Neuronal stem cell (in vitro differentiated cells): ENCODE measurements at regions not wholly inside any gene's neighbourhood (a gene's known extent, or its start where the extent isn't known, plus 50 kb on each side); places are given as distances from the start of the nearest gene placed in this dataset.

Source experiments
- DNase-seq: peaks from one replicate; pipeline ENCODE4 v3.0.0-alpha.2; 2013; ENCODE audit warnings: low spot score
- H2AFZ ChIP-seq: one replicate; pipeline ENCODE4 v1.6.1; 2013; ENCODE audit warnings: mild to moderate bottlenecking, low read length, inconsistent platforms
- H2AK5ac ChIP-seq: 2 replicates; pipeline ENCODE4 v1.6.1; 2013; ENCODE audit warnings: low read depth, mild to moderate bottlenecking, inconsistent platforms, low read length, moderate library complexity, mixed read lengths
- H2BK120ac ChIP-seq: 2 replicates; pipeline ENCODE4 v1.6.1; 2013; ENCODE audit warnings: low read depth, mild to moderate bottlenecking, inconsistent platforms, low read length, moderate library complexity, mixed read lengths
- H2BK12ac ChIP-seq: one replicate; pipeline ENCODE4 v1.6.1; 2013; ENCODE audit warnings: low read length, inconsistent platforms
- H2BK15ac ChIP-seq: 2 replicates; pipeline ENCODE4 v1.6.1; 2013; ENCODE audit warnings: mild to moderate bottlenecking, low read length, inconsistent platforms, mixed read lengths
- H2BK5ac ChIP-seq: one replicate; pipeline ENCODE4 v1.6.1; 2013; ENCODE audit warnings: inconsistent platforms, mild to moderate bottlenecking, low read length, moderate library complexity
- H3K14ac ChIP-seq: one replicate; pipeline ENCODE4 v1.6.1; 2013; ENCODE audit warnings: low read length, inconsistent platforms
- H3K18ac ChIP-seq: 2 replicates; pipeline ENCODE4 v1.6.1; 2013; ENCODE audit warnings: low read length, inconsistent platforms
- H3K23ac ChIP-seq: 2 replicates; pipeline ENCODE4 v1.6.1; 2013; ENCODE audit warnings: low read depth, mild to moderate bottlenecking, mixed read lengths, low read length, inconsistent platforms; ENCODE audit not compliant: poor library complexity
- H3K27ac ChIP-seq: replicated peaks from 3 replicates; pipeline ENCODE4 v1.5.1; 2013; ENCODE audit warnings: low read length, inconsistent platforms
- H3K27me3 ChIP-seq, 3 experiments: 2 replicates each; pipeline ENCODE4 v1.6.1; 2013; ENCODE audit warnings: low read length in 3 of 3, mild to moderate bottlenecking in 2 of 3, inconsistent platforms in 1 of 3, low read depth in 1 of 3, mixed read lengths in 1 of 3, moderate library complexity in 1 of 3; ENCODE audit not compliant: control insufficient read depth in 3 of 3, insufficient read depth in 3 of 3
- H3K36me3 ChIP-seq, 2 donors: replicated peaks in 1 of 2; 2 replicates each; pipeline ENCODE4 v1.6.1; 2013; ENCODE audit warnings: low read length in 2 of 2; ENCODE audit not compliant: control insufficient read depth in 2 of 2, insufficient read depth in 2 of 2
- H3K4ac ChIP-seq: 2 replicates; pipeline ENCODE4 v1.6.1; 2013; ENCODE audit warnings: inconsistent platforms, mild to moderate bottlenecking, low read length, moderate library complexity
- H3K4me1 ChIP-seq, 2 donors: 1 replicate in 1 of 2; 2 replicates in 1 of 2; pipeline ENCODE4 v1.6.1; 2013; ENCODE audit warnings: low read length in 2 of 2, low read depth in 1 of 2; ENCODE audit not compliant: control insufficient read depth in 2 of 2, insufficient read depth in 1 of 2
- H3K4me2 ChIP-seq: one replicate; pipeline ENCODE4 v1.6.1; 2013; ENCODE audit warnings: mild to moderate bottlenecking, low read length, inconsistent platforms; ENCODE audit not compliant: insufficient read depth, poor library complexity, severe bottlenecking
- H3K4me3 ChIP-seq, 2 donors: 2 replicates each; pipeline ENCODE4 v1.5.1; 2013; ENCODE audit warnings: low read length in 2 of 2, mild to moderate bottlenecking in 2 of 2, inconsistent platforms in 1 of 2, moderate library complexity in 1 of 2
- H3K79me1 ChIP-seq: one replicate; pipeline ENCODE4 v1.6.1; 2013; ENCODE audit warnings: low read depth, mild to moderate bottlenecking, inconsistent platforms, low read length, moderate library complexity
- H3K9ac ChIP-seq: one replicate; pipeline ENCODE4 v1.6.1; 2013; ENCODE audit warnings: mild to moderate bottlenecking, low read depth, low read length, inconsistent platforms; ENCODE audit not compliant: poor library complexity
- H3K9me3 ChIP-seq, 2 donors: replicated peaks in 1 of 2; 2 replicates each; pipeline versions ENCODE3 to v1.6.1; 2013; ENCODE audit warnings: low read length in 2 of 2, mild to moderate bottlenecking in 2 of 2, inconsistent platforms in 1 of 2, low read depth in 1 of 2, mixed read lengths in 1 of 2, moderate library complexity in 1 of 2; ENCODE audit not compliant: control insufficient read depth in 2 of 2, insufficient read depth in 1 of 2
- H4K8ac ChIP-seq: one replicate; pipeline ENCODE4 v1.6.1; 2013; ENCODE audit warnings: low read depth, mild to moderate bottlenecking, inconsistent platforms, low read length, moderate library complexity
- H4K91ac ChIP-seq: one replicate; pipeline ENCODE4 v1.6.1; 2013; ENCODE audit warnings: low read length, low read depth, mild to moderate bottlenecking, inconsistent platforms; ENCODE audit not compliant: poor library complexity
- WGBS, 2 donors: extraction: QIAGEN DNeasy Blood & Tissue Kit; methylation state at CpG; one replicate each; pipeline ENCODE4 v1.1.7; 2013; ENCODE audit warnings: missing lambda C conversion rate in 2 of 2, mixed read lengths in 1 of 2; ENCODE audit not compliant: insufficient read length in 2 of 2, insufficient replicate concordance in 1 of 2; ENCODE audit errors: extremely low coverage in 2 of 2; 5-methylcytosine and 5-hydroxymethylcytosine counted together

DNA sequence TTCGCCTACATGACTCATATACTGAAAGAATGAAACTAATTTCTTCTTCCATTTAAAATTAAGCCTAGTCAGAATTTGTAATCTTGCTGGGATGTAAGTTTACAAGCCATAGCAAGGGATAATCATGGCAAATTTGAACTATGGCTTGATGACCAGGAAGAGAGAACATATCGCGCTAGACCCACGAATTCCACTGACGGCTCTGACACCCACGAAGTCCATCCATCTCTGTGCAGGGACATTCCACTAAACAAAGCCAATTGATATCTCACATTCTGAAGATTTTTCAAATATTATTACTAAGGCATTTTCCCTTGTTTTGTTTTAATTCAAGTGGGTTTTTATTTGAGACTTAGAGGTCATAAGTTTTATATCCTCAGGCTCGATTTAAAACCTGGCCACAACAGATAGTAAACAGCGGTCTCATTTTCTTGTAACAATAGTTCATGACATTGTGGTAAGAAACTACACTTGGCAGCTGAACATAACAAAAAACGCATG lies 113.0 kb downstream of the QPCT start:
- H3K4me3 ChIP-seq, result no peak overlapping the region
- H3K23ac ChIP-seq, result no peak overlapping the region
- no peaks in the 10 kb centered on the region for H3K27me3 ChIP-seq
- no peak overlapping the region for H3K27ac ChIP-seq
- no peaks in the 10 kb centered on the region for H3K36me3 ChIP-seq
- peaks cover 0 to 1% of the 10 kb centered on the region in 2 donors for H3K4me1 ChIP-seq
- no peaks in the 10 kb centered on the region for H3K79me1 ChIP-seq
- H2AFZ ChIP-seq, result no peak overlapping the region
- no peak overlapping the region for H4K8ac ChIP-seq
- H2AK5ac ChIP-seq, result no peak overlapping the region
- H2BK15ac ChIP-seq, result no peak overlapping the region
- no peak overlapping the region for H3K9ac ChIP-seq
- no peak for DNase-seq
- WGBS, 2 donors, result no CpG with 5 or more reads among the region's 9 CpGs
- no peak overlapping the region for H4K91ac ChIP-seq
- H2BK12ac ChIP-seq, result no peak overlapping the region
- no peak overlapping the region for H2BK120ac ChIP-seq
- H2BK5ac ChIP-seq, result no peak overlapping the region
- H3K4me2 ChIP-seq, result no peak overlapping the region
- no peak overlapping the region for H3K4ac ChIP-seq
- H3K18ac ChIP-seq, result no peak overlapping the region
- no peak overlapping the region for H3K14ac ChIP-seq
- H3K9me3 ChIP-seq, result peaks cover 0 to 2% of the 10 kb centered on the region in 2 donors

DNA sequence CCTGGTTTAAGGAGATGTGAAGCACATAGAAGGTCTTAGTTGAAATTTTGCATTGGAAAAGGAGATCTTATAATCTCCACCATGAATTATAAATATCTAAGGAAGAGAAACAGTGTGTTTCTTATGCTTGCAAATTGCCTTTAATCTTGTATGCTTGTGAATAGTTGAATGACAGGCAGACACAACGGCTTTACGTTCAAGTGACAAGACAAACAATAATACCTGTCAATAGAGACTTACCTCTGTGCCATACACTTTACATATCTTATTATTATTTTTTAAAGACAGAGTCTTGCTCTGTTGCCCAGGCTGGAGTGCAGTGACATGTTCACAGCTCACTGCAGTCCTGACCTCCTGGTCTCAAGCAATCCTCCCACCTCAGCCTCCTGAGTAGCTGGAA lies 113.7 kb downstream of the QPCT start:
- H3K4ac ChIP-seq, result no peak overlapping the region
- H3K9ac ChIP-seq, result no peak overlapping the region
- H3K79me1 ChIP-seq, result no peaks in the 10 kb centered on the region
- no peak overlapping the region for H3K23ac ChIP-seq
- no peak overlapping the region for H2BK15ac ChIP-seq
- WGBS, 2 donors, result no CpG with 5 or more reads among the region's 2 CpGs
- no peak overlapping the region for H3K4me3 ChIP-seq
- H3K4me2 ChIP-seq, result no peak overlapping the region
- peaks cover 0 to 1% of the 10 kb centered on the region in 2 donors for H3K4me1 ChIP-seq
- H4K8ac ChIP-seq, result no peak overlapping the region
- no peak overlapping the region for H3K18ac ChIP-seq
- no peak overlapping the region for H2BK5ac ChIP-seq
- H2AFZ ChIP-seq, result no peak overlapping the region
- no peak overlapping the region for H3K27ac ChIP-seq
- H2BK12ac ChIP-seq, result no peak overlapping the region
- H4K91ac ChIP-seq, result no peak overlapping the region
- no peaks in the 10 kb centered on the region for H3K27me3 ChIP-seq
- no peaks in the 10 kb centered on the region for H3K36me3 ChIP-seq
- no peak overlapping the region for H2BK120ac ChIP-seq
- H3K14ac ChIP-seq, result no peak overlapping the region
- H2AK5ac ChIP-seq, result no peak overlapping the region
- no peak for DNase-seq
- H3K9me3 ChIP-seq, result peaks cover 0 to 2% of the 10 kb centered on the region in 2 donors

DNA sequence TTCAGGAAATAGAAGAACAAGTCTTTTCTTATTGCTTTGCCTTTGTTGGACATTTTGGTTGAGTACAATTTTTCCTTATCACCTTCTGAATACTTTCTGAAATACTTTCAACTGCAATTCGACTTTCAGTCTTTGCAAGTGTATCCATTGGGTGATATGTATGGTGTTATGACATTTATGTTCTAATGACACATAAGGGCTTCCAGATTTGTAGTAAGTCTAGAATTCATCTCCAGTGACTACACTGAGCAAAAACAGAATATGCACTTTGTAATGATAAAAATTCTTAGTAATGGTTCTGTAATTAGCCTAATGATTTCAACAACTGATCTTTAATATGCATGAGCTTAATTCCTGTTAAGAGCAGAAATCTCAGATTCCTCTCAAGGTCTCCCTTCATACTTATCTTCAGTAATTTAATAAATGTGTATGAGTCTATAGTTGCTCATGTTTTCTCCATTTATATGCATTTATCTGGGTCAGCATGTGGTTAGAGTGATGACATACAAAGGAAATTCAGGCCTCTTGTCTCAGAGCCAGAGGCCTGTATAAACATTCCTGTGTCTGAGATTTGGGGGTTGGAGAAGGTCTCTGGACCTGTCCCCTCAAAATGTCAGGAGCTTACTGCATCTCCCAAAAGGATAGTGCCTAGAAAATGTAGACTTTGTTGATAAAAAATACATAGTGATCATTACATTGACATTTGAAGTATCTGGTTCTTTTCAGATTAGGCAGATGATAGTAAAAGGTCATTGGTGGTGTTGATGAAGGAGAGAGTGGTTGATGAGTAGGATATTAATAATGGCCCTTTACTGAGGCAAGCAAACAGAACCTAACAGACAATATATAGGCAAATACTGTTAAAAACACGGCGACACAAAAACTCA lies 114.9 kb downstream of the QPCT start:
- Histone ChIP-seq H3K79me1 (no peaks in the 10 kb centered on the region), H3K27ac (no peak overlapping the region), H3K4me2 (no peak overlapping the region), H2AFZ (no peak overlapping the region), H3K9me3 (peaks cover 0 to 2% of the 10 kb centered on the region in 2 donors), H3K4me3 (no peak overlapping the region), H4K91ac (no peak overlapping the region), H3K9ac (no peak overlapping the region), H3K4me1 (peaks cover 0 to 1% of the 10 kb centered on the region in 2 donors), H4K8ac (no peak overlapping the region), H2BK12ac (no peak overlapping the region), H2AK5ac (no peak overlapping the region), H2BK120ac (no peak overlapping the region), H3K18ac (no peak overlapping the region), H3K27me3 (no peaks in the 10 kb centered on the region), H2BK5ac (no peak overlapping the region), H3K36me3 (no peaks in the 10 kb centered on the region), H3K14ac (no peak overlapping the region), H2BK15ac (no peak overlapping the region), H3K4ac (no peak overlapping the region), H3K23ac (no peak overlapping the region)
- no peak for DNase-seq
- no CpG with 5 or more reads among the region's 3 CpGs for WGBS, 2 donors

DNA sequence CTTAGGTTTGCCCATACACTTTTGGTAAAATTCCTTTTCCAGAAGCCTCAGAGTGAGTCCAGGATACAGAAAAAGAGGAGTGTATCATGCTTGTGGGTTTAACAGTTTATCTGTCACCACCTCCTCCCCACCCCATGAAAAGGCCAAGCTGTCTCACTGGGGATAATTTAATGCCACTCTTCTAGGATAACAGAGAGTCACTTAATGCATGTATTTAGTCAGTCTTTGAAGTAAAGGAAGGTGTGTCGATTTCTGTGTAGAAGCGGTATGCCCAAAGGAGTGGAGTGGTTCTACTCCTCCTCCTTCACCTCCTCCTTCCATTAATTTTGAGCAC lies 116.4 kb downstream of the QPCT start:
- no peaks in the 10 kb centered on the region for H3K36me3 ChIP-seq
- no peak overlapping the region for H4K91ac ChIP-seq
- no peak overlapping the region for H3K4ac ChIP-seq
- no peak overlapping the region for H3K4me2 ChIP-seq
- H3K9ac ChIP-seq, result no peak overlapping the region
- H2AK5ac ChIP-seq, result no peak overlapping the region
- no peak overlapping the region for H2AFZ ChIP-seq
- no peak overlapping the region for H3K27ac ChIP-seq
- H3K9me3 ChIP-seq, result peaks cover 0 to 2% of the 10 kb centered on the region in 2 donors
- peaks cover 0 to 1% of the 10 kb centered on the region in 2 donors for H3K4me1 ChIP-seq
- H3K14ac ChIP-seq, result no peak overlapping the region
- H3K27me3 ChIP-seq, result no peaks in the 10 kb centered on the region
- no peak overlapping the region for H2BK12ac ChIP-seq
- no CpG with 5 or more reads among the region's 2 CpGs for WGBS, 2 donors
- no peak overlapping the region for H2BK15ac ChIP-seq
- no peak for DNase-seq
- H2BK5ac ChIP-seq, result no peak overlapping the region
- no peak overlapping the region for H4K8ac ChIP-seq
- no peak overlapping the region for H2BK120ac ChIP-seq
- no peak overlapping the region for H3K18ac ChIP-seq
- H3K4me3 ChIP-seq, result no peak overlapping the region
- H3K23ac ChIP-seq, result no peak overlapping the region
- H3K79me1 ChIP-seq, result no peaks in the 10 kb centered on the region
